WTC11 (cell line): ENCODE measurements at regions not wholly inside any gene's neighbourhood (a gene's known extent, or its start where the extent isn't known, plus 50 kb on each side); places are given as distances from the start of the nearest gene placed in this dataset.

Experiments
- ATAC-seq: fragments of 200-7000 bp; cut with Tn5 transposase; 2 replicates; pipeline ENCODE4 v1.10.0; 2021; ENCODE audit warnings: mild to moderate bottlenecking, moderate library complexity
- CTCF ChIA-PET: fragments of 300-600 bp; sonication (Branson Sonifier 250); formaldehyde crosslinking; loops from one replicate; lab custom pipeline; 2021; ENCODE audit warnings: antibody characterized with exemption; lab: Charles Lee
- POLR2A ChIA-PET: fragments of 350-600 bp; sonication (Branson Sonifier 250); formaldehyde crosslinking; loops from one replicate; lab custom pipeline; 2021; ENCODE audit warnings: antibody characterized with exemption; lab: Charles Lee
- DNase-seq: peaks from one replicate; pipeline ENCODE4 v3.0.0; 2021; ENCODE audit warnings: low spot score
- H3K27ac Mint-ChIP-seq: 2 replicates; pipeline ENCODE4 v1.8.0; 2021; ENCODE audit warnings: mixed read lengths
- H3K27me3 Mint-ChIP-seq: 2 replicates; pipeline ENCODE4 v1.8.0; 2021; ENCODE audit warnings: low read depth, mild to moderate bottlenecking, moderate library complexity, mixed read lengths
- H3K36me3 Mint-ChIP-seq: 2 replicates; pipeline ENCODE4 v1.8.0; 2021; ENCODE audit warnings: mixed read lengths
- H3K4me1 Mint-ChIP-seq: 2 replicates; pipeline ENCODE4 v1.8.0; 2022; ENCODE audit warnings: mixed read lengths
- H3K4me3 Mint-ChIP-seq: 2 replicates; pipeline ENCODE4 v1.8.0; 2021; ENCODE audit warnings: mild to moderate bottlenecking, moderate library complexity, mixed read lengths
- H3K9me3 Mint-ChIP-seq: 2 replicates; pipeline ENCODE4 v1.8.0; 2021; ENCODE audit warnings: mixed read lengths
- E2F5 ChIP-seq: sonication (generic); formaldehyde crosslinking; IDR thresholded peaks from 2 replicates; pipeline ENCODE4 v1.8.1; 2022; ENCODE audit warnings: mild to moderate bottlenecking, moderate library complexity, missing genetic modification reagents
- EMX1 ChIP-seq: fragments of 250-450 bp; sonication (Bioruptor Pico); IDR thresholded peaks from 2 replicates; pipeline ENCODE4 v1.8.0; 2021; ENCODE audit warnings: mild to moderate bottlenecking
- ETV6 ChIP-seq: sonication (generic); formaldehyde crosslinking; IDR thresholded peaks from 2 replicates; pipeline ENCODE4 v1.8.1; 2022; ENCODE audit warnings: mild to moderate bottlenecking, missing genetic modification reagents
- GRHL2 ChIP-seq: fragments of 250-450 bp; sonication (Bioruptor Pico); IDR thresholded peaks from 2 replicates; pipeline ENCODE4 v1.8.0; 2022; ENCODE audit warnings: mild to moderate bottlenecking, moderate library complexity; ENCODE audit not compliant: insufficient replicate concordance, severe bottlenecking
- KAT7 ChIP-seq: sonication (generic); formaldehyde crosslinking; IDR thresholded peaks from 2 replicates; pipeline ENCODE4 v1.8.1; 2023; ENCODE audit warnings: missing genetic modification reagents, mild to moderate bottlenecking, borderline replicate concordance
- MAX ChIP-seq: sonication (generic); formaldehyde crosslinking; IDR thresholded peaks from 2 replicates; pipeline ENCODE4 v1.8.0; 2022; ENCODE audit warnings: mild to moderate bottlenecking, missing genetic modification reagents
- RORB ChIP-seq: fragments of 250-450 bp; sonication (Bioruptor Pico); IDR thresholded peaks from 2 replicates; pipeline ENCODE4 v1.9.0; 2021; ENCODE audit warnings: mild to moderate bottlenecking
- TCF7 ChIP-seq: sonication (generic); formaldehyde crosslinking; IDR thresholded peaks from 2 replicates; pipeline ENCODE4 v1.8.0; 2022; ENCODE audit warnings: mild to moderate bottlenecking, low read depth, missing genetic modification reagents, moderate library complexity
- TEAD4 ChIP-seq: sonication (generic); formaldehyde crosslinking; IDR thresholded peaks from 2 replicates; pipeline ENCODE4 v1.8.0; 2022; ENCODE audit warnings: mild to moderate bottlenecking, missing genetic modification reagents
- TP53 ChIP-seq: sonication (generic); formaldehyde crosslinking; IDR thresholded peaks from 2 replicates; pipeline ENCODE4 v1.8.1; 2023; ENCODE audit warnings: mild to moderate bottlenecking, missing genetic modification reagents
- ZNF219 ChIP-seq: sonication (generic); formaldehyde crosslinking; IDR thresholded peaks from 2 replicates; pipeline ENCODE4 v1.8.0; 2023; ENCODE audit warnings: missing genetic modification reagents, mild to moderate bottlenecking, borderline replicate concordance
- ZNF232 ChIP-seq: sonication (generic); formaldehyde crosslinking; IDR thresholded peaks from 2 replicates; pipeline ENCODE4 v1.8.0; 2022; ENCODE audit warnings: mild to moderate bottlenecking, missing genetic modification reagents
- ZNF423 ChIP-seq: fragments of 250-450 bp; sonication (Bioruptor Pico); IDR thresholded peaks from 2 replicates; pipeline ENCODE4 v2.1.2; 2022; ENCODE audit warnings: mild to moderate bottlenecking, moderate library complexity
- TF ChIP-seq, protein P1 (sequence below): fragments of 250-450 bp; sonication (Bioruptor Pico); IDR thresholded peaks from 2 replicates; pipeline ENCODE4 v1.9.0; 2021; ENCODE audit warnings: mild to moderate bottlenecking
- TF ChIP-seq, protein P2 (sequence below): sonication (generic); formaldehyde crosslinking; IDR thresholded peaks from 2 replicates; pipeline ENCODE4 v1.8.1; 2023; ENCODE audit warnings: mild to moderate bottlenecking, missing genetic modification reagents
- TF ChIP-seq, protein P3 (sequence below): sonication (generic); formaldehyde crosslinking; IDR thresholded peaks from 2 replicates; pipeline ENCODE4 v1.8.0; 2022; ENCODE audit warnings: mild to moderate bottlenecking, missing genetic modification reagents
- TF ChIP-seq, protein P4 (sequence below): sonication (generic); formaldehyde crosslinking; conservative IDR thresholded peaks from 2 replicates; pipeline ENCODE4 v1.8.1; 2022; ENCODE audit warnings: mild to moderate bottlenecking, missing genetic modification reagents
- TF ChIP-seq, protein P5 (sequence below): fragments of 250-450 bp; sonication (Bioruptor Pico); IDR thresholded peaks from 2 replicates; pipeline ENCODE4 v1.9.0; 2021; ENCODE audit warnings: moderate library complexity, mild to moderate bottlenecking, inconsistent platforms, borderline replicate concordance

GRCh38 chr10:47145290-47145934 is 154.6 kb upstream of the GDF10 start (continued):
- TF ChIP-seq E2F5 (CRISPR knock-in tag) (no peak), TEAD4 (no peak), TP53 (no peak), TCF7 (no peak), RORB (CRISPR knock-in tag) (no peak), ETV6 (CRISPR knock-in tag) (no peak), ZNF232 (CRISPR knock-in tag) (no peak)
- TF ChIP-seq, protein P1, sequence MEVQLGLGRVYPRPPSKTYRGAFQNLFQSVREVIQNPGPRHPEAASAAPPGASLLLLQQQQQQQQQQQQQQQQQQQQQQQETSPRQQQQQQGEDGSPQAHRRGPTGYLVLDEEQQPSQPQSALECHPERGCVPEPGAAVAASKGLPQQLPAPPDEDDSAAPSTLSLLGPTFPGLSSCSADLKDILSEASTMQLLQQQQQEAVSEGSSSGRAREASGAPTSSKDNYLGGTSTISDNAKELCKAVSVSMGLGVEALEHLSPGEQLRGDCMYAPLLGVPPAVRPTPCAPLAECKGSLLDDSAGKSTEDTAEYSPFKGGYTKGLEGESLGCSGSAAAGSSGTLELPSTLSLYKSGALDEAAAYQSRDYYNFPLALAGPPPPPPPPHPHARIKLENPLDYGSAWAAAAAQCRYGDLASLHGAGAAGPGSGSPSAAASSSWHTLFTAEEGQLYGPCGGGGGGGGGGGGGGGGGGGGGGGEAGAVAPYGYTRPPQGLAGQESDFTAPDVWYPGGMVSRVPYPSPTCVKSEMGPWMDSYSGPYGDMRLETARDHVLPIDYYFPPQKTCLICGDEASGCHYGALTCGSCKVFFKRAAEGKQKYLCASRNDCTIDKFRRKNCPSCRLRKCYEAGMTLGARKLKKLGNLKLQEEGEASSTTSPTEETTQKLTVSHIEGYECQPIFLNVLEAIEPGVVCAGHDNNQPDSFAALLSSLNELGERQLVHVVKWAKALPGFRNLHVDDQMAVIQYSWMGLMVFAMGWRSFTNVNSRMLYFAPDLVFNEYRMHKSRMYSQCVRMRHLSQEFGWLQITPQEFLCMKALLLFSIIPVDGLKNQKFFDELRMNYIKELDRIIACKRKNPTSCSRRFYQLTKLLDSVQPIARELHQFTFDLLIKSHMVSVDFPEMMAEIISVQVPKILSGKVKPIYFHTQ, result no peak

- no peak for ATAC-seq
- Mint-ChIP-seq H3K4me1 (0 out of 2 replicates have a peak, but pooled peaks cover 4% of the 10 kb centered on the region), H3K36me3 (no peaks in the 10 kb centered on the region), H3K27me3 (no peaks in the 10 kb centered on the region; the same call in 1 of the 2 replicates), H3K9me3 (peaks cover 9% of the 10 kb centered on the region), H3K27ac (no peak overlapping the region), H3K4me3 (no peak overlapping the region)
- no peak for DNase-seq
- ChIA-PET CTCF (no interaction called here), POLR2A (no interaction called here)
- TF ChIP-seq GRHL2 (CRISPR knock-in tag) (no peak), MAX (no peak), ZNF423 (CRISPR knock-in tag) (no peak), ZNF219 (CRISPR knock-in tag) (no peak)
- TF ChIP-seq, protein P2, sequence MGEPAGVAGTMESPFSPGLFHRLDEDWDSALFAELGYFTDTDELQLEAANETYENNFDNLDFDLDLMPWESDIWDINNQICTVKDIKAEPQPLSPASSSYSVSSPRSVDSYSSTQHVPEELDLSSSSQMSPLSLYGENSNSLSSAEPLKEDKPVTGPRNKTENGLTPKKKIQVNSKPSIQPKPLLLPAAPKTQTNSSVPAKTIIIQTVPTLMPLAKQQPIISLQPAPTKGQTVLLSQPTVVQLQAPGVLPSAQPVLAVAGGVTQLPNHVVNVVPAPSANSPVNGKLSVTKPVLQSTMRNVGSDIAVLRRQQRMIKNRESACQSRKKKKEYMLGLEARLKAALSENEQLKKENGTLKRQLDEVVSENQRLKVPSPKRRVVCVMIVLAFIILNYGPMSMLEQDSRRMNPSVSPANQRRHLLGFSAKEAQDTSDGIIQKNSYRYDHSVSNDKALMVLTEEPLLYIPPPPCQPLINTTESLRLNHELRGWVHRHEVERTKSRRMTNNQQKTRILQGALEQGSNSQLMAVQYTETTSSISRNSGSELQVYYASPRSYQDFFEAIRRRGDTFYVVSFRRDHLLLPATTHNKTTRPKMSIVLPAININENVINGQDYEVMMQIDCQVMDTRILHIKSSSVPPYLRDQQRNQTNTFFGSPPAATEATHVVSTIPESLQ (CRISPR knock-in tag), result no peak
- TF ChIP-seq, protein P3, sequence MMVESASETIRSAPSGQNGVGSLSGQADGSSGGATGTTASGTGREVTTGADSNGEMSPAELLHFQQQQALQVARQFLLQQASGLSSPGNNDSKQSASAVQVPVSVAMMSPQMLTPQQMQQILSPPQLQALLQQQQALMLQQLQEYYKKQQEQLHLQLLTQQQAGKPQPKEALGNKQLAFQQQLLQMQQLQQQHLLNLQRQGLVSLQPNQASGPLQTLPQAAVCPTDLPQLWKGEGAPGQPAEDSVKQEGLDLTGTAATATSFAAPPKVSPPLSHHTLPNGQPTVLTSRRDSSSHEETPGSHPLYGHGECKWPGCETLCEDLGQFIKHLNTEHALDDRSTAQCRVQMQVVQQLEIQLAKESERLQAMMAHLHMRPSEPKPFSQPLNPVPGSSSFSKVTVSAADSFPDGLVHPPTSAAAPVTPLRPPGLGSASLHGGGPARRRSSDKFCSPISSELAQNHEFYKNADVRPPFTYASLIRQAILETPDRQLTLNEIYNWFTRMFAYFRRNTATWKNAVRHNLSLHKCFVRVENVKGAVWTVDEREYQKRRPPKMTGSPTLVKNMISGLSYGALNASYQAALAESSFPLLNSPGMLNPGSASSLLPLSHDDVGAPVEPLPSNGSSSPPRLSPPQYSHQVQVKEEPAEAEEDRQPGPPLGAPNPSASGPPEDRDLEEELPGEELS (CRISPR knock-in tag), result no peak
Measured at GRCh38 chr10:47146572-47146971, 153.4 kb upstream of the GDF10 start.

DNA sequence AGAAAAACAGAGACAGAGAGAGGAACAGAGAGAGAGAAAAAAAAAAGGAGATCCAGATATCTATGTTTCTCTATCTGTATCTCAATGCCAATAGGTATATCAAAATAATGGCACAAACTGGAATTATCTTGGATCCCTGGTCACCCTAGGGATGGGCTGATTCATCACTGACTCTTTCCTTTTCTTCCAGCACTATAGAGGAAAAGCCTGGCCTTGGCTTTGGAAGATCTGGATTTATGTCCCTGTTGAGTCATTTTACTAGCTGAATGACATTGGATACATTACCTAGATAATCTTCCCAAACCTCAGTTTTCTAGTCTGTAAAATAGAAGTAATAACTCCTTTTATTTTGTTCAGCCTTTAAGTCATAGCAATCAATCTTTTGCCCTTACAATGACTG is 152.8 kb upstream of the GDF10 start:
- Mint-ChIP-seq H3K36me3 (no peaks in the 10 kb centered on the region), H3K4me3 (no peak overlapping the region), H3K9me3 (peaks cover 9% of the 10 kb centered on the region), H3K27ac (no peak overlapping the region), H3K27me3 (no peaks in the 10 kb centered on the region; the same call in 1 of the 2 replicates), H3K4me1 (0 out of 2 replicates have a peak, but pooled peaks cover 4% of the 10 kb centered on the region)
- ChIA-PET POLR2A (no interaction called here), CTCF (no interaction called here)
- ATAC-seq (no peak), DNase-seq (no peak)
- TF ChIP-seq, protein P4, sequence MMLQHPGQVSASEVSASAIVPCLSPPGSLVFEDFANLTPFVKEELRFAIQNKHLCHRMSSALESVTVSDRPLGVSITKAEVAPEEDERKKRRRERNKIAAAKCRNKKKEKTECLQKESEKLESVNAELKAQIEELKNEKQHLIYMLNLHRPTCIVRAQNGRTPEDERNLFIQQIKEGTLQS (CRISPR knock-in tag), result no peak
- TF ChIP-seq KAT7 (CRISPR knock-in tag) (no peak), EMX1 (CRISPR knock-in tag) (no peak)
- TF ChIP-seq, protein P5, sequence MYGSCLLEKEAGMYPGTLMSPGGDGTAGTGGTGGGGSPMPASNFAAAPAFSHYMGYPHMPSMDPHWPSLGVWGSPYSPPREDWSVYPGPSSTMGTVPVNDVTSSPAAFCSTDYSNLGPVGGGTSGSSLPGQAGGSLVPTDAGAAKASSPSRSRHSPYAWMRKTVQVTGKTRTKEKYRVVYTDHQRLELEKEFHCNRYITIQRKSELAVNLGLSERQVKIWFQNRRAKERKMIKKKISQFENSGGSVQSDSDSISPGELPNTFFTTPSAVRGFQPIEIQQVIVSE (CRISPR knock-in tag), result no peak
